ENCODE measurements at regions not wholly inside any gene's neighbourhood (a gene's known extent, or its start where the extent isn't known, plus 50 kb on each side); places are given as distances from the start of the nearest gene placed in this dataset.

DNA sequence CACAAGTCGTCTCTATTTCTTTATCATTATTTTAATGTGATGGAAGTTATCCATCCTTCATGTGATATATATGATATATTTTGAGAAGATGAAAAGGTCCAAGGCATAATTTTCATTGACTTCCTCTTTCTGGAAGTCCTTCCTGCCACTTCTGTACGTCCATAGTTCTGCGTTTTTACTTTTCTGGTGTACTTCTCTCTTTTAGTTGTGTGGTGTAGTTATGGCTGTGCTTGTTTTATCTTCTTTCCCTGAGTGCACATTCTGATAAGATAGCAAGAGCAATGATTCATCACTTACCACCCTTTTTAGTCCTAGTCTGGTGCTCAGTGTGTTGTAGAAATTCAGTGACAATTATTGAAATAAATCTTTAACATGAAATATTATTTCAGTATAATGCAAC lies 231.3 kb upstream of the FERD3L start:
- TF ChIP-seq NFIC (IDR thresholded peaks at IDR 0.05) (no peak), MAX (IDR thresholded peaks at IDR 0.05) (no peak), EP300 (IDR thresholded peaks at IDR 0.05; ENCODE audit: borderline replicate concordance) (no peak), CREB1 (IDR thresholded peaks at IDR 0.05; ENCODE audit: low read depth) (no peak), FOXM1 (IDR thresholded peaks at IDR 0.05; ENCODE audit: borderline replicate concordance, low read depth) (no peak), EGR1 (IDR thresholded peaks at IDR 0.05) (no peak), RAD21 (IDR thresholded peaks at IDR 0.05; ENCODE audit: low read depth) (no peak), TEAD4 (IDR thresholded peaks at IDR 0.05) (no peak), CEBPB (IDR thresholded peaks at IDR 0.05) (no peak), ZBTB7A (IDR thresholded peaks at IDR 0.05; ENCODE audit: low read depth) (no peak)
- TF ChIP-seq, protein P1, sequence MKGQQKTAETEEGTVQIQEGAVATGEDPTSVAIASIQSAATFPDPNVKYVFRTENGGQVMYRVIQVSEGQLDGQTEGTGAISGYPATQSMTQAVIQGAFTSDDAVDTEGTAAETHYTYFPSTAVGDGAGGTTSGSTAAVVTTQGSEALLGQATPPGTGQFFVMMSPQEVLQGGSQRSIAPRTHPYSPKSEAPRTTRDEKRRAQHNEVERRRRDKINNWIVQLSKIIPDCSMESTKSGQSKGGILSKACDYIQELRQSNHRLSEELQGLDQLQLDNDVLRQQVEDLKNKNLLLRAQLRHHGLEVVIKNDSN (IDR thresholded peaks at IDR 0.05), result no peak

All from Ishikawa (cell line).